CD14-positive monocyte (primary cell): ENCODE measurements at regions not wholly inside any gene's neighbourhood (a gene's known extent, or its start where the extent isn't known, plus 50 kb on each side); places are given as distances from the start of the nearest gene placed in this dataset.
"Not testable (repeated sequence)": the region's sequence is repeated elsewhere in the genome, so short reads cannot be mapped to it uniquely, and the experiment has no call there.

ENCODE experiments used
- DNase-seq, 3 donors: peaks; one replicate each; pipeline ENCODE4 v3.0.0-alpha.2; 2011 to 2022
- H2AFZ ChIP-seq: 2 replicates; pipeline ENCODE4 v1.6.0; 2012; ENCODE audit warnings: mild to moderate bottlenecking, low read depth, low read length, inconsistent platforms; ENCODE audit not compliant: insufficient read depth, poor library complexity, severe bottlenecking
- H3K27ac ChIP-seq, 2 donors: 1 replicate in 1 of 2; 2 replicates in 1 of 2; pipeline ENCODE4 v1.5.1; 2012 to 2013; ENCODE audit warnings: low read length in 2 of 2, control low read depth in 1 of 2, inconsistent platforms in 1 of 2, low read depth in 1 of 2, mild to moderate bottlenecking in 1 of 2
- H3K27me3 ChIP-seq, 2 donors: one replicate each; pipeline versions ENCODE4 v1.6.0 to v1.6.1; 2011 to 2013; ENCODE audit warnings: low read length in 2 of 2; ENCODE audit not compliant: control insufficient read depth in 2 of 2, insufficient read depth in 2 of 2
- H3K36me3 ChIP-seq, 2 donors: replicated peaks in 1 of 2; 1 replicate in 1 of 2; 2 replicates in 1 of 2; pipeline versions ENCODE4 v1.5.1 to v1.6.1; 2012 to 2013; ENCODE audit warnings: low read length in 2 of 2, control low read depth in 1 of 2, inconsistent platforms in 1 of 2, mild to moderate bottlenecking in 1 of 2; ENCODE audit not compliant: insufficient read depth in 2 of 2, control insufficient read depth in 1 of 2
- H3K4me1 ChIP-seq, 2 donors: 1 replicate in 1 of 2; 2 replicates in 1 of 2; pipeline versions ENCODE4 v1.5.1 to v1.6.1; 2012 to 2013; ENCODE audit warnings: low read length in 2 of 2, control low read depth in 1 of 2, inconsistent platforms in 1 of 2, mild to moderate bottlenecking in 1 of 2, moderate library complexity in 1 of 2; ENCODE audit not compliant: insufficient read depth in 2 of 2, control insufficient read depth in 1 of 2
- H3K4me2 ChIP-seq: replicated peaks from 2 replicates; pipeline ENCODE3; 2012; ENCODE audit warnings: low read length, moderate library complexity, mild to moderate bottlenecking; ENCODE audit not compliant: poor library complexity, severe bottlenecking; ENCODE audit errors: extremely low read depth
- H3K4me3 ChIP-seq, 3 experiments: fragments of 200-600 bp in 1 of 3; sonication (generic) in 1 of 3; replicated peaks in 1 of 3; 1 replicate in 2 of 3; 2 replicates in 1 of 3; pipeline ENCODE4 v1.5.1; 2011 to 2013; ENCODE audit warnings: low read length in 3 of 3, mild to moderate bottlenecking in 3 of 3, control low read depth in 2 of 3, low read depth in 2 of 3, inconsistent platforms in 1 of 3, moderate library complexity in 1 of 3
- H3K79me2 ChIP-seq: 2 replicates; pipeline ENCODE4 v1.6.0; 2012; ENCODE audit warnings: mild to moderate bottlenecking, control low read depth, inconsistent platforms, low read length, moderate library complexity; ENCODE audit not compliant: insufficient read depth
- H3K9ac ChIP-seq: 2 replicates; pipeline ENCODE4 v1.6.0; 2017; ENCODE audit warnings: low read length, mild to moderate bottlenecking; ENCODE audit not compliant: insufficient read depth, poor library complexity, severe bottlenecking
- H3K9me3 ChIP-seq, 2 donors: replicated peaks in 1 of 2; 1 replicate in 1 of 2; 2 replicates in 1 of 2; pipeline versions ENCODE4 v1.5.1 to v1.6.1; 2012 to 2013; ENCODE audit warnings: low read length in 2 of 2, control low read depth in 1 of 2; ENCODE audit not compliant: control insufficient read depth in 1 of 2, insufficient read depth in 1 of 2
- H4K20me1 ChIP-seq: 2 replicates; pipeline ENCODE4 v1.6.0; 2012; ENCODE audit warnings: mild to moderate bottlenecking, low read length, control low read depth, moderate library complexity; ENCODE audit not compliant: insufficient read depth
- H3K27ac Mint-ChIP-seq, 7 donors: one replicate each; pipeline ENCODE4 v1.8.0; 2020; ENCODE audit warnings: mild to moderate bottlenecking in 7 of 7, mixed read lengths in 7 of 7, moderate library complexity in 6 of 7, inconsistent platforms in 2 of 7
- H3K27me3 Mint-ChIP-seq, 3 donors: one replicate each; pipeline ENCODE4 v1.8.0; 2021 to 2022; ENCODE audit warnings: low read depth in 3 of 3, mild to moderate bottlenecking in 3 of 3, mixed read lengths in 3 of 3, moderate library complexity in 3 of 3, inconsistent platforms in 1 of 3
- H3K36me3 Mint-ChIP-seq, 2 donors: one replicate each; pipeline ENCODE4 v1.8.0; 2020; ENCODE audit warnings: mixed read lengths in 2 of 2, inconsistent platforms in 1 of 2, mild to moderate bottlenecking in 1 of 2
- H3K4me1 Mint-ChIP-seq: one replicate; pipeline ENCODE4 v1.8.0; 2020; ENCODE audit warnings: mild to moderate bottlenecking, mixed read lengths
- H3K4me3 Mint-ChIP-seq, 2 donors: one replicate each; pipeline ENCODE4 v1.8.0; 2020; ENCODE audit warnings: mild to moderate bottlenecking in 2 of 2, mixed read lengths in 2 of 2, moderate library complexity in 1 of 2
- H3K9me3 Mint-ChIP-seq, 7 donors: one replicate each; pipeline ENCODE4 v1.8.0; 2020 to 2022; ENCODE audit warnings: mixed read lengths in 7 of 7, mild to moderate bottlenecking in 6 of 7, moderate library complexity in 6 of 7, inconsistent platforms in 2 of 7
- CTCF ChIP-seq: fragments of 200-600 bp; IDR thresholded peaks from one replicate; pipeline ENCODE4 v1.8.0; 2022; ENCODE audit warnings: antibody characterized with exemption, mild to moderate bottlenecking
- WGBS: methylation state at CpG from one replicate; pipeline ENCODE4 v1.1.5; 2013; ENCODE audit warnings: missing lambda C conversion rate; ENCODE audit not compliant: insufficient coverage; 5-methylcytosine and 5-hydroxymethylcytosine counted together
- intact Hi-C, 2 donors: fragments of 100-400 bp; cut with micrococcal nuclease; formaldehyde crosslinking; loops; one replicate each; pipeline versions ENCODE4 v1.15.0 to v1.15.1; 2023

GRCh38 chr15:100772478-100772877, 107.2 kb upstream of the ALDH1A3 start:
- H3K4me1 Mint-ChIP-seq, result no peaks in the 10 kb centered on the region
- DNase-seq, result no peak
- no peak for TF ChIP-seq CTCF
- peaks cover 0 to 3% (median 0%) of the 10 kb centered on the region in 7 donors for H3K9me3 Mint-ChIP-seq
- Histone ChIP-seq H3K79me2 (no peaks in the 10 kb centered on the region), H3K27me3 (no peaks in the 10 kb centered on the region), H3K9me3 (no peaks in the 10 kb centered on the region), H2AFZ (no peak overlapping the region), H3K9ac (no peak overlapping the region), H3K4me1 (no peaks in the 10 kb centered on the region), H4K20me1 (no peaks in the 10 kb centered on the region), H3K4me3 (no peak overlapping the region), H3K36me3 (no peaks in the 10 kb centered on the region), H3K27ac (no peak overlapping the region), H3K4me2 (no peak overlapping the region)
- no peak overlapping the region for H3K27ac Mint-ChIP-seq
- 100% methylated on average over 5 of the region's 6 CpGs for WGBS
- H3K27me3 Mint-ChIP-seq, result peaks cover 0 to 9% (median 8%) of the 10 kb centered on the region in 3 donors
- H3K4me3 Mint-ChIP-seq, result no peak overlapping the region
- intact Hi-C loops, result no loop called here
- H3K36me3 Mint-ChIP-seq, result no peaks in the 10 kb centered on the region

DNA sequence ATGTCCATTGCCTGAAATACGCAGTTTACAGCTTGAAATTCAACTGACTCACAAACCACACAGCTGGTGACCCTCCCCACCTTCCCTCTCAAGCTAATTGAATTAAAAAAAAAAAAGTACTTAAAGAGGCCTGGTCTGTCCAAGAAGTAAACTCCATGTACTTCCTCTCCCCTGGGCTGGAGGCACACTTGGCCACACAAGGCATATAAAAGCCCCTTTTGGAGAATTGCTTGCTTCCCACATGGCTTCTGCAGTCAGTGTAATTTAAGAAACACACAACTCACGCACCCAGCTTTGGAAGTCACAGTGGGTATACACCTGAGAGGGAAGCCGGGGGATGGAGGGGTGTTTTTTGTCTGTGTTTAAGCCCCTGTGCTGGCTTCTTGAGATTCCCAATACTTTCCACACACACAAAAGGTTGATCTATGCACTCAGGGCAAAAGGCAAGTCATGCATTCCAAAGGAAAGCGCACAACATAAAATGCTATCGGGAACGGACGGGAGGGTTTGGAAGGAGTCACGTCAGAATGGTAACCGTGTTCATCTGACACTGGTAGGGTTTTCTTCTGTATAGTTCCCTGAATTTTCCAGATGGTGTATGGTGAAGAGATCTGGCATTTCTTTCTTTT, 106.6 kb upstream of the ALDH1A3 start:
- peaks cover 2 to 9% (median 7%) of the 10 kb centered on the region in 3 donors for H3K27me3 Mint-ChIP-seq
- Histone ChIP-seq H4K20me1 (no peaks in the 10 kb centered on the region), H3K4me1 (no peaks in the 10 kb centered on the region), H3K27ac (no peak overlapping the region), H3K9ac (no peak overlapping the region), H3K79me2 (no peaks in the 10 kb centered on the region), H3K9me3 (no peaks in the 10 kb centered on the region), H2AFZ (no peak overlapping the region), H3K4me2 (no peak overlapping the region), H3K36me3 (no peaks in the 10 kb centered on the region), H3K4me3 (no peak overlapping the region), H3K27me3 (no peaks in the 10 kb centered on the region)
- intact Hi-C loops, result no loop called here
- WGBS, result 100% methylated on average over 4 of the region's 9 CpGs
- H3K36me3 Mint-ChIP-seq, result no peaks in the 10 kb centered on the region
- H3K4me1 Mint-ChIP-seq, result no peaks in the 10 kb centered on the region
- no peak overlapping the region for H3K4me3 Mint-ChIP-seq
- no peak overlapping the region for H3K27ac Mint-ChIP-seq
- DNase-seq, result no peak
- H3K9me3 Mint-ChIP-seq, result peaks cover 0 to 3% (median 0%) of the 10 kb centered on the region in 7 donors
- no peak for TF ChIP-seq CTCF

DNA sequence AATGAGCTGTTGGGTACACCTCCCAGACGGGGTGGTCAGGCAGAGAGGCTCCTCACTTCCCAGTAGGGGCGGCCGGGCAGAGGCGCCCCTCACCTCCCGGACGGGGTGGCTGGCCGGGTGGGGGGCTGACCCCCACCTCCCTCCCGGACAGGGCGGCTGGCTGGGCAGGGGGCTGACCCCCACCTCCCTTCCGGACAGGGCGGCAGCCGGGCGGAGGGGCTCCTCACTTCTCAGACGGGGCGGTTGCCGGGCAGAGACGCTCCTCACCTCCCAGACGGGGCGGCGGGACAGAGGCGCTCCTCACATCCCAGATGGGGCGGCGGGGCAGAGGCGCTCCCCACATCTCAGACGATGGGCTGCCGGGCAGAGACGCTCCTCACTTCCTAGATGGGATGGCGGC, 105.6 kb upstream of the ALDH1A3 start:
- H3K36me3 ChIP-seq, H3K9ac ChIP-seq, H3K4me3 Mint-ChIP-seq, H3K27me3 Mint-ChIP-seq, H2AFZ ChIP-seq, H3K9me3 Mint-ChIP-seq, intact Hi-C loops, H3K27ac Mint-ChIP-seq, H3K4me1 ChIP-seq, H3K27me3 ChIP-seq, H3K27ac ChIP-seq, DNase-seq, H3K4me1 Mint-ChIP-seq, H3K4me3 ChIP-seq, H3K36me3 Mint-ChIP-seq, H3K9me3 ChIP-seq, H4K20me1 ChIP-seq, H3K79me2 ChIP-seq, H3K4me2 ChIP-seq: not testable (repeated sequence)
- WGBS, result 100% methylated on average over 8 of the region's 28 CpGs
